Right renal cortex interstitium (tissue), 3 donors: ENCODE measurements at regions not wholly inside any gene's neighbourhood (a gene's known extent, or its start where the extent isn't known, plus 50 kb on each side); places are given as distances from the start of the nearest gene placed in this dataset.

Source experiments
- DNase-seq, 3 donors: peaks; one replicate each; pipeline ENCODE4 v3.0.0-alpha.2; 2013; ENCODE audit warnings: low read depth in 3 of 3, low spot score in 2 of 3

DNA sequence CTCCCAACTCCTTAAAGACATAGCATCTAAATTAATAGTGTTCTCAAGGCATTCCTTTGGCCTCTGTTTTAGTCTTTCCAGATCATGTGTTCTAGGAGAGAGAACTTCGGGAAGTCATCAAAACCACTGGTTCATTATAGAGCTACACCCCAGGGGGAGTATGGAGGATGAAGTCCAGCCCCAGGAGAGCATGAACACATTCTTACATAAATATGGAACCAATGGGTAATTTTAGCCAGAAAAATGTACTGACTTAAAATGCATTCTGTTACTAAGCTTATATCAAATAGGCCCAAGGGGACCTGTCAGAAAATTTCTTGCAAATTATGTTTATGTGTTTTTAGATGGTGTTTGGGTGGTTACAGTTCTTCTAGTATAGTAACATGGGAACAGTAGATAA is 165.2 kb downstream of the NTMT2 start:
- DNase-seq, result no peak

DNA sequence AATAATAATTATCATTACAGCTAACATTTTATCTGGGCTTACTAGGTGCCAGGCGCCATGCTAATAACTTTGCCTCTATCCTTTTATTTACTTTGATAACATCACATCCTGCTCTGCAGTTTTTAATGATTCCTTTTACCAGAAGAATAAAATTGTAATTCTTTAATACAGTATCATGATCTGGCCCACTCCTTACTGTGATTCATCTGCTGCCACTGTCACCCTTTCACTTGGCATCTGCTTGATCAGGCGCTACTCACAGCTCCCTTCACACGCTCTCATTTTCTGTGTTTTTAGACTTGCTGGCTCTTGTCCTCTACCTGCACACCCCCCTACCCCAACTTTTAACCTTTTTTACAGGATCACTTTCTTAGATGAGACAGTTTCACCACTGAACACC is 167.5 kb downstream of the NTMT2 start:
- no peak for DNase-seq

DNA sequence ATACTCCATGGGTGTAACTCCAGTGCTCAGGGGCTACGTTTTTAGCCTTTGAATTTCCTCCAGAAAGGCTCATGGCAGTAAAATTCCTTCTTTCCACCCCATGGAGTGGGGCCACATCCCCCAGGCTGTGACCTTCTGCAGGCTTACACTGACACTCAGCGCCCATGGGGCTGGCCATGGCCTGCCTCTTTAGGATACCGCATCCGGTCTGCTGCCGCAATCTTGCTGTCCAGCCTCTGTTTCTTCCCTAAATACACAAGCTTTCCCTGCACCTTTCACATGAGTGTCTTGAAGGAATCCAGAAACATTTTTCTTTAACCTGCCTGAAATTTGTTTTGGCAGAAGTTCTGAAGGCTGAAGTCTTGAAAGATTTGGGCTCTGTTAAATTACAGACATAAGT is 170.5 kb downstream of the NTMT2 start:
- DNase-seq, result no peak

DNA sequence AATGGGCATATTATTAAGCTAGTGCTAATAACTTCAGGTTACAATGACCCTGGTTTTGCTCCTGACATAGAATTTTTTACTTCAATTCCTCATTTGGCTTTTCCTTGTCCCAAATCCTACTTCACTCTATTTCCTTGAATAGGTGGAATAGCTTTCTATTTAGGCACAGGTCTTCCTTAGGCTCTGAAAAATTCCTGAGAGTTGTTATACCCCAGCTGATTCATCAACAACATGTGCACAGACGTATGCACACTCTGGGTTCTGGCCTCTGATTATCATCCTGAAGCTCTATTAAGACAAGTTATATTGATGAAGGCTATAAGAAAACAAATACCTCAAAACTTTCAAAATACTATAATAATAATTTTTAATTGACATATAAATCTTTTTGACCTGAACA is 172.4 kb downstream of the NTMT2 start:
- no peak for DNase-seq

DNA sequence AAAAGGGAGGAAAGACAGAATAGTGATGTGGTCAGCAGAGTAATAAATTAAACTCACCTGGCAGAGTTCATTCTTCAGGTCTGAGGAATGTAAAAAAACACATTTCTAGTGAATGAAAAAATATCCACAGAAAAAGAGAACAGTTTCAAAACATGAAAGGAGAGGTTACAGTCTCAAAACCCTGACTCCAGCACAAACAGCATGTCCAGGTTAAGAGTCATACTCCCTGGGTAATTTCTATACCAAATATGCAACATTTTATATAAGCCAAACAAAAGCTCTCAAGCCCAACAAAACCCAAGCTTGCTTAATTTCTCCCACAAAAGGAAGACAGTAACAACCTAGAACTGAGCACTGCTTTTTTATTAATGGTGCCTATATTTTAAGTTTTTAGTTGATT is 173.0 kb downstream of the NTMT2 start:
- no peak for DNase-seq

DNA sequence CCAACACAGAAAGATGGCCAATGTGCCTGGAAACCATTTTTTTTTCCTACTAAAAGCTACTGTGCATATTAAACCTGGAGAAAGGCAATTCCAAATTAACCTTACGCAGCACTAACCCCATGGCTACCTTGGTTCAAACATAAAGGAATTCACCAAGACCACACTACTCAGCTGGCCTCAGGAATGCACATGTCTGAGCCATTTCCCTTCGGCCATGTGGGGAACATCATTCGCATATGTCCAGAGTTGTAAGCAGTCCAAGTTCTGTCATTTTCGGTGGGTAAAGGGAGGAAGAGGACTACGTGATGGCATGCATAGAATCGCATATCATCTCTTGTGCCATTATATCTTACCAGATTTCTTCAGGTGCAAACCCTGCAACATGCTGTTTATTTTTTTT is 175.4 kb downstream of the NTMT2 start:
- no peak for DNase-seq

DNA sequence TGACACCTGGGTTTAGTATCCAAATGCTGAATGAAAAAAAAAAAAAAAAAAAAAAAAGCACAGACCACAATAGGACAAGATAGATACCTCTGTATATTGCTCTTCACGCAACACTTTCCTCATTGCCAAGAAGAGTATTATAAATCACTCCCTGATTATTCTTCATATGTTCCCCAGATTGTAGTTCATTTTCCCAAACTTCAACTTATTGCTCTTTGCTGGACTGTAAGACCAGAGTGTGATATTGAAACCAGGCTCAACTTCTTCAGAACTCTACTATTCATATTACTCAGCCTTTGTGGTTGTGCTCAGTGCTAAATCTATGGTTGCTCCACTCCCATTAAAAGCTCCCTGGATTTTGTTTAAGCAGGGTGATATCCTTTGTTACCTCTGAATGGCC is 180.4 kb downstream of the NTMT2 start:
- DNase-seq, result no peak

DNA sequence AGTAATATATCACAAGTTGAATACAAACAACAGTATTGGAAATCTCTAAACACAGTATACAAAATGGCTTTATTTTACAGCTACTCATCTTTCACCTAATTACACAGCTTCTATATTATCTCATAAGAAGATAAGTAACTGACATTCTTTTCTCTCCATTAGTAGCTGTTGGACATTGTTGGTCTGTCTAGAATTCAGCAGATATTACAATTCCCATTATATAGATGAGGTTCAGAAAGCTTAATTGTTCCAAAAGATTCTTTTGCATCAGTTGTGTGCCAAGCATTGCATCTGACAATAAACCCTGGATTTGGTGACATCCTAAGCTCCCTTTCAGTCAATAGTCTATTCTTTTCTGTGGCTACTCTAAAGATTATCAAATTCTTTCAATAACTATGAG is 187.0 kb downstream of the NTMT2 start:
- DNase-seq, result no peak

DNA sequence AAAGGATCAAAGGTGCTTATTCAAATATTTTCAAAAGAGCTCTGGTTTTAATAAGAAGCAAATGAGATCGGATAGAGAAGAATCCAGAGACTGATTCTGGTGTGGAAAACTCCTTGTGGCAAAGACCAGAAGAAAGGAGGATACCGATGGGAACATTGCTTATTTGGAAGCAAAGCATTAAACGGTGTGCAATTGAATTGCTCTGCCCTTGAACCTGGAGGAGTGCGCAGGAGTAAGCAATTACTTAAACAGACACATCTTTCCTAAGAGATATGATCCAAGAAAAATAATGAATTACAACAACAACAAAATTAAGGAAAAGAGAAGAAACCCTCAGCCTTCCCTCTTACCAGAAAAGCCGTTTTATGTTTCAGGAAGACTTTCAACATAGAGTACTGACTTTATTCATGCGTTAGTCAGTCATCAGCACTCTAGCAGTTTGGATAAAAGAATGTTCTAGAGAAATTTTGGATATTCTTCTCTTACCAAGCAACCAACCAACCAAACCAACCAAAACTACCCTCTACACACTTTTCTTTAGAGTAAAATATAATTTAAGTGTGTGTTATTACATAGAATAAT is 191.7 kb downstream of the NTMT2 start:
- no peak for DNase-seq

DNA sequence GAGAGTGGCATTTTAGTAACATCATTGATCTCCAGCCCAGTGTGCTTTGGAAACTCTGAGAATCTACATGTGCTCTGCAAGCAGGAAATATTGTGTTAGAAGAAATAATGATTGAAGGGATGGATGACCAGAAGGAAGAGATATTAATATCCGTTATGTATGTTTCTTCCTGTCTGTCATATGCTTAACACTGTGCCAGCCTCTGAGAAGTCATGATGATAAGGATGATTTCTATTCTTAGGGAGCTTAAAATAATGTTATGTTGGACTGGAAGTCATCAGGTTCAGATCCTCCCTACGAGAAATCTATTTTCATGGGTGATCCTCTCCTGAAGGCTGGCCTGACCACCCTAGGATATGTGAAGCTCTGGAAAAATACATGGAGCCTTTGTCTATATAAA is 192.4 kb upstream of the GORAB start:
- no peak for DNase-seq

DNA sequence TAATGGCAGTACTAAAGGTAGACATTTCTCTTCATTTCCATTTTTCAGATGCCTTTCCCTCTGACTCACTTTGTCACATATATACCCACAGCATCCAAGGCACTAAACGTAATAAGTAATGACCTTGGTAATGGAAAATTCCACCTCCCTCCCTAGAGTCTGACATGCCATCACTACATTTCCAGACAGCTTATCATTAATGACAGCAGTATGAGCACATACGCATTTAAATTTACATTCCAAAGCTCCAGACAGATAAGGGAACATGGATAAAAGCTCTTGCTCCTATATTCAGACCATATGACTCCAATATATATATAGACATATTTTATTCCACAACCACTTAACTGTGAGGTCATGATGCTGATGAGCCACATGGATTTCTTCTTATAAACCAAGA is 191.7 kb upstream of the GORAB start:
- DNase-seq, result no peak

DNA sequence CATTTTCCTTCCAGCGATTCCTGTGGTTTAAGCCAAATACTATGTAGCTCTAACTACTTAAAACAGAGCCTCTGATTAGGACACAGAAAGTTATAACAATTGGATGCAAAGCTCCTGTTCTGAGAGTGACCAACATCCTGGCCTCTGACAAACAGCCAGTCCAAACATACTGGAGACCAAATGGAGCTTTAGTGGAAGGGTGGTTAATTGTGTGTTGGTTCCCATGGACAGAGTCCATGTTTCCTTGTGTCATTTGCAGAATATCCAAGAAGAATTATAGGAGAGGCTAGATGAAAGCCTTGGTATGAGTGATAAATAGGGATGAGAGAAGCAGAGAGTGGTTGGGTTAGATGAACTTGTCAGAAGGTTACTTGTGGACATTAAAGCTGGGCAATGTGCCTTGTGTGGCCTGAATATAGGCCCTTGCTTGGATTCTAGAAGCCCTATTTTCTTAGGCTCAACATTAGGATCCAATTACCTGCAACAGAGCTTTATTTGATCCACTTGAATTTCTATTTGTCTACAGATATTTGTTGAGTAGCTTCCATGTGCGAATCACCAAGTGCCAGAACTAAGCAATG is 180.5 kb upstream of the GORAB start:
- DNase-seq, result no peak

DNA sequence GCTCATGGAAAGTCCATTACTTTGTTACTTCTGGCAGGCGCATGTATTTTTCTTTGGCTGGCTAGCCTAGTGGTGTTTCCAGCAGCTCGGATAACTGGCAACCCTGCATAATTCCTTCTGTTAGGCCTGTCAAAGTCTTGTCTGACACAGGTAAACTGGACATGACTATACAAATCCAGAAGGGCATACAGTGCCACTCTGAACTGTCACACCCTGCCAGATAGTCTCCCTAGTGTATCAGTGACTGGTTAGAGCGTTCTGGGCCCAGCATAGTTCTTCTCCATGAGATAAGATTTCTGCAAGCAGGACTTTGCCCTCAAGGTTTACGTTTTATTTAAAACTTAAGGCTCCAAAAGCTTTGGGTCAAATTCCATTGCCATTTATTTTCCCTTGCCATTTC is 177.7 kb upstream of the GORAB start:
- no peak for DNase-seq

DNA sequence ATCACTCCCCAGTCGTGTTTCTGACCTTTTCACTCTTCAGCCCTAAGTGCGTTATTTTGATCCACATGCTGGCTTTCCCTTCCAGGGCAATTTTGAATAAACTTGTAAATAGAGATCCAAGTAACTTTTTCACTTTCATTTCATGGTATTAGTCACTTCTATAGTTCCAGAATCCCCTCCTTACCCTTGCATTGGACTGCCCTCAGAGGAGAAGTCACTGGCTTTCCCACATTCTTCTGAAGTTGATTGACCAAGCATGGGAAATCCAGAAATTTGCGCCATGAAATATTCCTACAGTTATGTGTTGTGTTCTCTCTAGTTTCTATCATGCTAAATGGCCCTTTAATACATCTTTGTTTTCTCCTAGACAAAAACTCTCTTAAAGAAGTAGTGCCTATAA is 177.3 kb upstream of the GORAB start:
- DNase-seq, result no peak

DNA sequence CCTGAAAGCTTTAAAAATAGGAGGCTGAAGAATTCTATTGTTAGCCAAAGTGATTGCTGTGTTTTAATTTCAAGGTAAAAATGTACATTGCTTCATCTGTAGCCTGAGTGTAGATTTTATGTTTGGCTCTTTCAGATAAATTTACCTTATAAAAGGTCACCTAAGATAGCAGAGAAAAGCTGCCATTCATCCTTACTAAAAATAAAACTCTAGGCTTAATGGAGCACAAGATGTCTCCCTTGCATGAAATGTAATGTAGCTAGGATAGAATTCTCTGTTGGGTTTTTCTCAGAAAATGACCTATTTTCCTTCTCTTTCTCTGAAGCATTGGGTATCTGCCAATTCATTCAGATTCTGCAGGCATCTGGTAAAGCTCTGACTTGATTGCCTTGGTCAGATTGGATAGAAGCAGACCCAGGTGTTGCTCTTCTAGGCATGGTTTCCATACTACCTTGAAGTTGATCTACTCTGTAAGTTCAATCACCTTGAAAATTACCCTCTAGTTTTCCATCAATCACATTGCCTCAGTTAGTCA is 176.6 kb upstream of the GORAB start:
- no peak for DNase-seq

DNA sequence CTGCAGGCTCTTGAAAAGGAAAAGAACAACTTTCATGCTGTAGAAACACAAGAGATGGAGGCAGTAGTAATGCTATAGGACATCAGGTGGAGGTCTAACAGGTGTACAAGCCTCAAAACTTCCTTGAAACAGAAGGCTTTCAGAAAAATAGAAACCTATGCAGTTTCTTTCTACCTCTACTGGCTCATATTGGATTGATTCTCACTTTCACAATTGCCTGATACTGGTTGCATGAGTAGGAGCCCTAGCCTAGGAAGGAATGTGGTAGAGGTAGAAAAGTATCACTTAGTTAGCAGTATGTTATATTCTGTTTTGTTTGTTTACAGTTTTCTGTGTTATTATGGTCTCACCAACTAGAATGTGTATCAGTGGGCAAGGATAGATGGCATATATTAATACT is 175.4 kb upstream of the GORAB start:
- no peak for DNase-seq

DNA sequence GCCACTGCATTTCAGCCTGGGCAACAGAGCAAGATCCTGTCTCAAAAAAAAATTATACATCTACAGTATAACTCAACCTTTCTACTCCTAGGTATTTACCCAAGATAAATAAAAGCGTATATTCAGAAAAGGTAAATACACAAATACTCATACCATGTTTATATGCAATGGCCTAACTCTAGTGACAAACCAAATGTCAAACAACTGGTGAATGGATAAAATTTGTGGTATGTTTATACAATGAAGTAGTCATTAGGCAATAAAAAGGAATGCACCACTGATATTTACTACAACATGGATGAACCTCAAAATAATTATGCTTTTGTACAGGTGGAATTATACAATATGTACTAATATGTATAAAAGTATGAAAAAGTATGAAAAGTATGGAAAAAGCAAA is 174.2 kb upstream of the GORAB start:
- DNase-seq, result no peak

DNA sequence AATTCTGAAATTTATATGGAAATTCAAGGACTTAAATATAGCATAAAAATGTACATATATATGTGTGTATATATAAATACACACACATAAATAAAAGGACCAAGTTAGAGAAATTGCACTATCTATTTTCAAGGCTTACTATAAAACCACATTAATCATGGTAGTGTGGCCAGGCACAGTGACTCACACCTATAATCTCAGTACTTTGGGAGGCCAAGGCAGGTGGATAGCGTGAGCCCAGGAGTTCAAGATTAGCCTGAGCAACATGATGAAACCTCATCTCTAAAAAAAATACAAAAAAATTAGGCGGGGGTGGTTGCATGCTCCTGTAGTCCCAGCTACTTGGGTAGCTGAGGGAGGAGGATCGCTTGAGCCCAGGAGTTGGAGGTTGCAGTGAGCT is 171.4 kb upstream of the GORAB start:
- DNase-seq, result no peak

DNA sequence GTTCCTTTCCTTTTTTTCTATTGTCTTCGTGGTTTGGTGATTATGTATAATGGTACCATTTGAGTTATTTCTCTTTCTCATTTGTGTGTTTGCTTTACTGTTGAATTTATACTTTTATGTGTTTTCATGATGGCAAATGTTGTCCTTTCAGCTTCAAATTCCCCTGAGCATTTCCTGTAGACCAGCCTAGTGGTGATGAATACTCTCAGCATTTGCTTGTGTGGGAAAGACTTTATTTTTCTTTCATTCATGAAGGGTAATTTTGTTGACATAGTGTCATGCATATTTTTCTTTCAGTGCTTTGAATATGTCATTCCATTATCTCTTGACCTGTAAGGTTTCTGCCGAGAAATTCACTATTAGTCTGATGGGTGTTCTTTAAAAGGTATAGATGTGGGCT is 166.6 kb upstream of the GORAB start:
- no peak for DNase-seq

DNA sequence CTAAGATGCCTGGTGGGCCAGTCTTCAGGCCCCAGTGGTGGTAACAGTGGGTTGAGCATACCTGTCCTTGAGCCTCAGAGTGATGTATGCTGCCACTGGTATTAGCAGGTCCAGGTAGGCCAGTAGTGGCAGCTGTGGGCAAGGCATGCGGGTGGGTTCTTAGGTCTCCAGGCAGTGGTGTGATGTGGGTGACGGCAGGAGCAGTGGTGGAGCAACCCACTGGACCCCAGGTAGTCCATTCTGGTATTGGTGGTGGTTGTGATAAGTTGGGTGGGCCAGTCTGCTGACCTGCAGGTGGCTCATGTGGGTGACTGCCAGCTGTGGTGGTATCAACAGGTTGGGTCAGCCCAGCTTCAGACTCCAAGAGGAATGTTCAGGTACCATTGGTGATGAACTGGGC is 165.0 kb upstream of the GORAB start:
- DNase-seq, result no peak

DNA sequence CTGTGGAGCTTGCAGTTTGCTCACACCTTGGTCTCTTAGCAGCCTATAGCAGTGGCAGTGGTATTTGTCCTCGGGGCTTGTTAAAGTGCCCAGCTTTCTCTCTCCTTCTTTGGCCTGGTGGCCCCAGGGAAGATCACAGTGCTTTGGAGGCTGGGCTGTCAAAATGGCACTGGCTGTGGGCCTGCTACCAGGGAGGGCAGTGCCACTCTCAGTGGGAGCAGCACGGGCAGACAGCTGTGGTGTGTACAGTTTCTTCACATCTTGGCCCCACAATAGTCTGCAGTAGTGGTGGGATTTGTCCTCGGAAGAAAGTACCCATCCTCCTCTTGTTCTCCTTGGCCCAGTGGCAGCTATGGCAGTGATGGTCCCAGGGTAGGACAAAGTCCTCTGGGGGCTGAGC is 164.4 kb upstream of the GORAB start:
- DNase-seq, result no peak

DNA sequence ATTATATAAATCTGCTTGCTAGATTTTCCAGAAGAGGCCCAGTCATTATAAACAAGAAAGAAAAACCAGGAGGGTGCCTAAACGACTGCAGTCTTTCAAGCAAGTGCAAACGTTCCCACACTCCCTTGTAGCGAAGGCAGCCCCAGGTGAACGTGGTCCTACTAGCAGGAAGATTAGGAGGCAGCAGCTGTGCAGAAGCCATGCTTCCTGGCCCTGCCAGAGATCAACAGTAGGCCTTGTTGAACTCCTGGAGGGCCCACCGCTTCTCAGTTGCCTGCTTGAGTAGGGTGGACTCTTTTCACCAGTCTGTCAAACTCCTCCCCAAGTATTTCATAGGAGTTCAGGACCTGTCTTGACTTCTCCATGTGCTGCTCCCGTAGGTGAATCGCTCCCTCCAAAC is 163.0 kb upstream of the GORAB start:
- DNase-seq, result no peak

DNA sequence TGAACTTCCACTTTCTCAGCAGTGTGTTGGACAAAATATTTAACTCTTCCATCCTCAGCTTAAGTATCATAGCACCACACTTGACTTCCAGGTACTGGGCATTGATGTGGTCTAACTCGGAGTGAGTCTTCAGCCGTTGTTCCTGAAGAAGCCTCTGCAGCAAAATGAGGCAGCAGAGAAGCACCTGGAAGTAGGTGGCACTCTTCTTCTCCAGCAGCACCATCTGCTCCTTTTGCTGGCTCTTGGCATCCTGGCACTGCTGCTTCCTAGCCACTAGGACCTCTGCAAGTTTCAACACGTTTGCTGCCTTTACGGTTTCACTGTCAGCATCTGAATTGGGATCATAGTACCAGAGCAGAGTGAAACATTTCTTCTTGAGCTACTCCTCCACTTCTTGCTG is 162.5 kb upstream of the GORAB start:
- no peak for DNase-seq
